ENCODE measurements at regions not wholly inside any gene's neighbourhood (a gene's known extent, or its start where the extent isn't known, plus 50 kb on each side); places are given as distances from the start of the nearest gene placed in this dataset.
"Not testable (repeated sequence)": the region's sequence is repeated elsewhere in the genome, so short reads cannot be mapped to it uniquely, and the experiment has no call there.

GRCh38 chr7:145252031-145252430 lies 416.2 kb upstream of the TPK1 start:
- no peak for DNase-seq

- DNase-seq: no peak
These were observed 388.9 kb upstream of the TPK1 start for GRCh38 chr7:145224775-145225174.

GRCh38 chr7:145219461-145219860 lies 383.6 kb upstream of the TPK1 start:
- no peak for DNase-seq

- DNase-seq: no peak
These were observed 381.0 kb upstream of the TPK1 start for GRCh38 chr7:145216866-145217265.

GRCh38 chr7:145212050-145212449 lies 376.2 kb upstream of the TPK1 start:
- DNase-seq: no peak

GRCh38 chr7:145211211-145211610 lies 375.4 kb upstream of the TPK1 start:
- no peak for DNase-seq

GRCh38 chr7:145193951-145194350 lies 358.1 kb upstream of the TPK1 start:
- no peak for DNase-seq

GRCh38 chr7:145184956-145185355 lies 349.1 kb upstream of the TPK1 start:
- DNase-seq: no peak

GRCh38 chr7:145183069-145183468 lies 347.2 kb upstream of the TPK1 start:
- no peak for DNase-seq

- no peak for DNase-seq
These were observed 339.5 kb upstream of the TPK1 start for GRCh38 chr7:145175366-145175765.

- no peak for DNase-seq
These were observed 334.1 kb upstream of the TPK1 start for GRCh38 chr7:145169908-145170307.

- no peak for DNase-seq
These were observed 333.0 kb upstream of the TPK1 start for GRCh38 chr7:145168879-145169278.

- DNase-seq: no peak
These were observed 332.6 kb upstream of the TPK1 start for GRCh38 chr7:145168427-145168826.

- no peak for DNase-seq
These were observed 321.0 kb upstream of the TPK1 start for GRCh38 chr7:145156834-145157233.

- no peak for DNase-seq
These were observed 316.7 kb upstream of the TPK1 start for GRCh38 chr7:145152589-145152988.

- DNase-seq: no peak
These were observed 315.8 kb upstream of the TPK1 start for GRCh38 chr7:145151676-145152075.

- no peak for DNase-seq
These were observed 312.0 kb upstream of the TPK1 start for GRCh38 chr7:145147865-145148264.

- no peak for DNase-seq
These were observed 307.8 kb upstream of the TPK1 start for GRCh38 chr7:145143685-145144084.

- DNase-seq: no peak
These were observed 298.5 kb upstream of the TPK1 start for GRCh38 chr7:145134377-145134776.

- DNase-seq: no peak
These were observed 287.6 kb upstream of the TPK1 start for GRCh38 chr7:145123502-145123901.

GRCh38 chr7:145106001-145106400 lies 270.1 kb upstream of the TPK1 start:
- no peak for DNase-seq

GRCh38 chr7:145105561-145105960 lies 269.7 kb upstream of the TPK1 start:
- DNase-seq: no peak

GRCh38 chr7:145104400-145104799 lies 268.5 kb upstream of the TPK1 start:
- no peak for DNase-seq

- DNase-seq: not testable (repeated sequence)
These were observed 266.3 kb upstream of the TPK1 start for GRCh38 chr7:145102199-145102598.

- DNase-seq: no peak
These were observed 256.9 kb upstream of the TPK1 start for GRCh38 chr7:145092766-145093165.

GRCh38 chr7:145088111-145088745 lies 252.4 kb upstream of the TPK1 start:
- no peak for DNase-seq
